Neural cell (in vitro differentiated cells): ENCODE measurements at regions not wholly inside any gene's neighbourhood (a gene's known extent, or its start where the extent isn't known, plus 50 kb on each side); places are given as distances from the start of the nearest gene placed in this dataset.

Experiments used
- CTCF ChIP-seq: fragments of 450-650 bp; IDR thresholded peaks from 2 replicates; pipeline ENCODE4 v1.5.1; 2014; ENCODE audit warnings: antibody characterized with exemption, mild to moderate bottlenecking, moderate library complexity; ENCODE audit not compliant: poor library complexity, severe bottlenecking
- RAD21 ChIP-seq: fragments of 450-650 bp; conservative IDR thresholded peaks from 2 replicates; pipeline ENCODE4 v1.6.1; 2014; ENCODE audit warnings: antibody characterized with exemption, mild to moderate bottlenecking, moderate library complexity

- TF ChIP-seq CTCF = no peak
- no peak for TF ChIP-seq RAD21
These were observed 358.7 kb upstream of the EMCN start for GRCh38 chr4:100876546-100876945.
